ENCODE measurements at regions not wholly inside any gene's neighbourhood (a gene's known extent, or its start where the extent isn't known, plus 50 kb on each side); places are given as distances from the start of the nearest gene placed in this dataset.

DNA sequence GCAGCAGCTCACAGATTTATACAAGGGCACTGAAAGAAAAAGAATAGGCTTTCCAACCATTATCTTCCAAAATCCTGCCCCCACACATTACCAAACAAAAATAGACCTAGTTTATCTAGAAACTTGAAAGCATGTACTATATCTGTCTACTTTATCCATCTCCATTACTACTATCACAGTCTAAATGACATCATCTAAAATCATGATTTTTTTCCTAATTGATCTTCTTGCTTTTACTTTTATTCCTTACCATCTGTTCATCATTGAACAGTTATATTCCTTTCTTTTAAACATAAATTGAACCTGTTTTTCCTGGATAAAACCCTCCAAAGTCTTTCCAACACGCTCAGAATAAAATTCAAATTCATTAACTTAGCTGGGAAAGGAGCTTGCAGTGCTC, 414.7 kb downstream of the KCTD12 start:
- Histone ChIP-seq H3K27me3 (ENCODE audit: control insufficient read depth in 4 of 4, insufficient read depth in 4 of 4, low read length in 3 of 4) (no peaks in the 10 kb centered on the region), H3K36me3 (ENCODE audit: control insufficient read depth in 4 of 4, insufficient read depth in 3 of 4, low read depth in 1 of 4, low read length in 3 of 4) (no peaks in the 10 kb centered on the region), H3K9me3 (ENCODE audit: control insufficient read depth in 4 of 4, low read length in 3 of 4) (no peaks in the 10 kb centered on the region), H3K4me3 (ENCODE audit: low read depth in 1 of 3, low read length in 3 of 3) (no peak overlapping the region), H3K4me1 (ENCODE audit: control insufficient read depth in 4 of 4, insufficient read depth in 4 of 4, low read length in 3 of 4) (no peaks in the 10 kb centered on the region), H3K27ac (ENCODE audit: low read depth in 1 of 2, low read length in 2 of 2) (no peak overlapping the region), H3K9ac (ENCODE audit: low read depth in 1 of 2, low read length in 2 of 2) (no peak overlapping the region)
- 24% methylated on average over 1 of the region's 1 CpG for WGBS
- no peak for DNase-seq (ENCODE audit: low spot score)
- TF ChIP-seq TAF1 (conservative IDR thresholded peaks at IDR 0.05) (no peak), RAD21 (IDR thresholded peaks at IDR 0.05) (no peak), SP1 (IDR thresholded peaks at IDR 0.05) (no peak), EGR1 (IDR thresholded peaks at IDR 0.05; ENCODE audit: low read depth in 2 of 2) (no peak), CTCF (IDR thresholded peaks at IDR 0.05; ENCODE audit: low read depth, low read length, missing input control) (no peak), JUND (IDR thresholded peaks at IDR 0.05) (no peak), GABPA (IDR thresholded peaks at IDR 0.05 in 1 of 2, conservative IDR thresholded peaks at IDR 0.05 in 1 of 2) (no peak), ATF3 (IDR thresholded peaks at IDR 0.05) (no peak), HNF4G (IDR thresholded peaks at IDR 0.05) (no peak), HNF4A (conservative IDR thresholded peaks at IDR 0.05) (no peak), NR2F2 (IDR thresholded peaks at IDR 0.05) (no peak)
- TF ChIP-seq, protein P1, sequence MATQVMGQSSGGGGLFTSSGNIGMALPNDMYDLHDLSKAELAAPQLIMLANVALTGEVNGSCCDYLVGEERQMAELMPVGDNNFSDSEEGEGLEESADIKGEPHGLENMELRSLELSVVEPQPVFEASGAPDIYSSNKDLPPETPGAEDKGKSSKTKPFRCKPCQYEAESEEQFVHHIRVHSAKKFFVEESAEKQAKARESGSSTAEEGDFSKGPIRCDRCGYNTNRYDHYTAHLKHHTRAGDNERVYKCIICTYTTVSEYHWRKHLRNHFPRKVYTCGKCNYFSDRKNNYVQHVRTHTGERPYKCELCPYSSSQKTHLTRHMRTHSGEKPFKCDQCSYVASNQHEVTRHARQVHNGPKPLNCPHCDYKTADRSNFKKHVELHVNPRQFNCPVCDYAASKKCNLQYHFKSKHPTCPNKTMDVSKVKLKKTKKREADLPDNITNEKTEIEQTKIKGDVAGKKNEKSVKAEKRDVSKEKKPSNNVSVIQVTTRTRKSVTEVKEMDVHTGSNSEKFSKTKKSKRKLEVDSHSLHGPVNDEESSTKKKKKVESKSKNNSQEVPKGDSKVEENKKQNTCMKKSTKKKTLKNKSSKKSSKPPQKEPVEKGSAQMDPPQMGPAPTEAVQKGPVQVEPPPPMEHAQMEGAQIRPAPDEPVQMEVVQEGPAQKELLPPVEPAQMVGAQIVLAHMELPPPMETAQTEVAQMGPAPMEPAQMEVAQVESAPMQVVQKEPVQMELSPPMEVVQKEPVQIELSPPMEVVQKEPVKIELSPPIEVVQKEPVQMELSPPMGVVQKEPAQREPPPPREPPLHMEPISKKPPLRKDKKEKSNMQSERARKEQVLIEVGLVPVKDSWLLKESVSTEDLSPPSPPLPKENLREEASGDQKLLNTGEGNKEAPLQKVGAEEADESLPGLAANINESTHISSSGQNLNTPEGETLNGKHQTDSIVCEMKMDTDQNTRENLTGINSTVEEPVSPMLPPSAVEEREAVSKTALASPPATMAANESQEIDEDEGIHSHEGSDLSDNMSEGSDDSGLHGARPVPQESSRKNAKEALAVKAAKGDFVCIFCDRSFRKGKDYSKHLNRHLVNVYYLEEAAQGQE (IDR thresholded peaks at IDR 0.05): no peak
- TF ChIP-seq, protein P2, sequence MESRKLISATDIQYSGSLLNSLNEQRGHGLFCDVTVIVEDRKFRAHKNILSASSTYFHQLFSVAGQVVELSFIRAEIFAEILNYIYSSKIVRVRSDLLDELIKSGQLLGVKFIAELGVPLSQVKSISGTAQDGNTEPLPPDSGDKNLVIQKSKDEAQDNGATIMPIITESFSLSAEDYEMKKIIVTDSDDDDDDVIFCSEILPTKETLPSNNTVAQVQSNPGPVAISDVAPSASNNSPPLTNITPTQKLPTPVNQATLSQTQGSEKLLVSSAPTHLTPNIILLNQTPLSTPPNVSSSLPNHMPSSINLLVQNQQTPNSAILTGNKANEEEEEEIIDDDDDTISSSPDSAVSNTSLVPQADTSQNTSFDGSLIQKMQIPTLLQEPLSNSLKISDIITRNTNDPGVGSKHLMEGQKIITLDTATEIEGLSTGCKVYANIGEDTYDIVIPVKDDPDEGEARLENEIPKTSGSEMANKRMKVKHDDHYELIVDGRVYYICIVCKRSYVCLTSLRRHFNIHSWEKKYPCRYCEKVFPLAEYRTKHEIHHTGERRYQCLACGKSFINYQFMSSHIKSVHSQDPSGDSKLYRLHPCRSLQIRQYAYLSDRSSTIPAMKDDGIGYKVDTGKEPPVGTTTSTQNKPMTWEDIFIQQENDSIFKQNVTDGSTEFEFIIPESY (IDR thresholded peaks at IDR 0.05): no peak

- Histone ChIP-seq H3K9ac (ENCODE audit: low read depth in 1 of 2, low read length in 2 of 2) (no peak overlapping the region), H3K27me3 (ENCODE audit: control insufficient read depth in 4 of 4, insufficient read depth in 4 of 4, low read length in 3 of 4) (no peaks in the 10 kb centered on the region), H3K36me3 (ENCODE audit: control insufficient read depth in 4 of 4, insufficient read depth in 3 of 4, low read depth in 1 of 4, low read length in 3 of 4) (no peaks in the 10 kb centered on the region), H3K4me1 (ENCODE audit: control insufficient read depth in 4 of 4, insufficient read depth in 4 of 4, low read length in 3 of 4) (no peaks in the 10 kb centered on the region), H3K9me3 (ENCODE audit: control insufficient read depth in 4 of 4, low read length in 3 of 4) (no peaks in the 10 kb centered on the region), H3K4me3 (ENCODE audit: low read depth in 1 of 3, low read length in 3 of 3) (no peak overlapping the region), H3K27ac (ENCODE audit: low read depth in 1 of 2, low read length in 2 of 2) (no peak overlapping the region)
- no peak for TF ChIP-seq JUND (IDR thresholded peaks at IDR 0.05)
- TF ChIP-seq NR2F2 (IDR thresholded peaks at IDR 0.05): no peak
- no peak for TF ChIP-seq TAF1 (conservative IDR thresholded peaks at IDR 0.05)
- no peak for TF ChIP-seq FOXA2 (IDR thresholded peaks at IDR 0.05)
- TF ChIP-seq ATF3 (IDR thresholded peaks at IDR 0.05): no peak
- TF ChIP-seq RAD21 (IDR thresholded peaks at IDR 0.05): no peak
- TF ChIP-seq FOXA1 (IDR thresholded peaks at IDR 0.05): no peak
- TF ChIP-seq EGR1 (IDR thresholded peaks at IDR 0.05; ENCODE audit: low read depth in 2 of 2): no peak
- TF ChIP-seq, protein P3, sequence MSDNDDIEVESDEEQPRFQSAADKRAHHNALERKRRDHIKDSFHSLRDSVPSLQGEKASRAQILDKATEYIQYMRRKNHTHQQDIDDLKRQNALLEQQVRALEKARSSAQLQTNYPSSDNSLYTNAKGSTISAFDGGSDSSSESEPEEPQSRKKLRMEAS (IDR thresholded peaks at IDR 0.05): no peak
- no peak for TF ChIP-seq SP1 (IDR thresholded peaks at IDR 0.05)
- 71% methylated on average over 6 of the region's 6 CpGs for WGBS
- DNase-seq (ENCODE audit: low spot score): no peak
Observed at GRCh38 chr13:76470991-76471390, 415.2 kb downstream of the KCTD12 start.

All from liver (tissue), 8 donors.